Suprapubic skin (tissue), 4 donors: ENCODE measurements at regions not wholly inside any gene's neighbourhood (a gene's known extent, or its start where the extent isn't known, plus 50 kb on each side); places are given as distances from the start of the nearest gene placed in this dataset.

Source experiments
- EP300 ChIP-seq: sonication (generic); formaldehyde crosslinking; IDR thresholded peaks from one replicate; pipeline ENCODE4 v1.6.1; 2017; ENCODE audit warnings: antibody characterized with exemption
- POLR2AphosphoS5 ChIP-seq, 3 donors: sonication (generic); formaldehyde crosslinking; IDR thresholded peaks; one replicate each; pipeline ENCODE4 v1.6.1; 2017; ENCODE audit warnings: antibody characterized with exemption in 3 of 3
- TF ChIP-seq, protein P1 (sequence below), 2 donors: fragments of 200-600 bp in 1 of 2; fragments of 450-650 bp in 1 of 2; sonication (generic) in 1 of 2; IDR thresholded peaks; one replicate each; pipeline ENCODE4 v1.5.1; 2016 to 2019; ENCODE audit warnings: antibody characterized with exemption in 2 of 2, mild to moderate bottlenecking in 1 of 2, moderate library complexity in 1 of 2

GRCh38 chr14:26730929-26731618, 133.2 kb upstream of the NOVA1 start:
- no peak for TF ChIP-seq EP300
- no peak for TF ChIP-seq POLR2AphosphoS5 (IDR thresholded peaks at IDR 0.05)
- TF ChIP-seq, protein P1, sequence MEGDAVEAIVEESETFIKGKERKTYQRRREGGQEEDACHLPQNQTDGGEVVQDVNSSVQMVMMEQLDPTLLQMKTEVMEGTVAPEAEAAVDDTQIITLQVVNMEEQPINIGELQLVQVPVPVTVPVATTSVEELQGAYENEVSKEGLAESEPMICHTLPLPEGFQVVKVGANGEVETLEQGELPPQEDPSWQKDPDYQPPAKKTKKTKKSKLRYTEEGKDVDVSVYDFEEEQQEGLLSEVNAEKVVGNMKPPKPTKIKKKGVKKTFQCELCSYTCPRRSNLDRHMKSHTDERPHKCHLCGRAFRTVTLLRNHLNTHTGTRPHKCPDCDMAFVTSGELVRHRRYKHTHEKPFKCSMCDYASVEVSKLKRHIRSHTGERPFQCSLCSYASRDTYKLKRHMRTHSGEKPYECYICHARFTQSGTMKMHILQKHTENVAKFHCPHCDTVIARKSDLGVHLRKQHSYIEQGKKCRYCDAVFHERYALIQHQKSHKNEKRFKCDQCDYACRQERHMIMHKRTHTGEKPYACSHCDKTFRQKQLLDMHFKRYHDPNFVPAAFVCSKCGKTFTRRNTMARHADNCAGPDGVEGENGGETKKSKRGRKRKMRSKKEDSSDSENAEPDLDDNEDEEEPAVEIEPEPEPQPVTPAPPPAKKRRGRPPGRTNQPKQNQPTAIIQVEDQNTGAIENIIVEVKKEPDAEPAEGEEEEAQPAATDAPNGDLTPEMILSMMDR (IDR thresholded peaks at IDR 0.05), result no peak
